ENCODE measurements at regions not wholly inside any gene's neighbourhood (a gene's known extent, or its start where the extent isn't known, plus 50 kb on each side); places are given as distances from the start of the nearest gene placed in this dataset.

GRCh38 chr15:48052946-48053345 is 67.8 kb upstream of the SLC24A5 start:
- Histone ChIP-seq H3K4me2 (no peak overlapping the region), H3K4me3 (no peak overlapping the region), H3F3A (ENCODE audit: low read depth) (no peaks in the 10 kb centered on the region), H3K36me3 (no peaks in the 10 kb centered on the region), H4K20me1 (ENCODE audit: low read depth) (no peaks in the 10 kb centered on the region), H3K9me3 (ENCODE audit: low read depth) (no peaks in the 10 kb centered on the region), H3K27ac (no peak overlapping the region), H3K79me2 (ENCODE audit: low read depth) (no peaks in the 10 kb centered on the region), H3K27me3 (no peaks in the 10 kb centered on the region), H3K9ac (no peak overlapping the region), H3K4me1 (peaks cover 2% of the 10 kb centered on the region), H2AFZ (replicated peaks) (no peak overlapping the region)
- Mint-ChIP-seq H3K9me3 (peaks cover 36% of the 10 kb centered on the region), H3K27ac (no peak overlapping the region), H3K4me3 (no peak overlapping the region), H3K27me3 (ENCODE audit: insufficient read depth, low read depth) (peaks cover 2% of the 10 kb centered on the region), H3K4me1 (peaks cover 3% of the 10 kb centered on the region), H3K36me3 (peaks cover 8% of the 10 kb centered on the region)
- no peak for TF ChIP-seq EZH2phosphoT487 (IDR thresholded peaks at IDR 0.05)
- no peak for TF ChIP-seq CTCF (IDR thresholded peaks at IDR 0.05)
- TF ChIP-seq EZH2 (IDR thresholded peaks at IDR 0.05), result no peak
- DNase-seq (ENCODE audit: low spot score), result no peak

- Histone ChIP-seq H3K36me3 (no peaks in the 10 kb centered on the region), H3K27ac (no peak overlapping the region), H3K27me3 (no peaks in the 10 kb centered on the region), H3K9me3 (ENCODE audit: low read depth) (no peaks in the 10 kb centered on the region), H3K79me2 (ENCODE audit: low read depth) (no peaks in the 10 kb centered on the region), H2AFZ (replicated peaks) (no peak overlapping the region), H3K9ac (no peak overlapping the region), H3K4me3 (no peak overlapping the region), H3F3A (ENCODE audit: low read depth) (no peaks in the 10 kb centered on the region), H3K4me2 (no peak overlapping the region), H3K4me1 (no peaks in the 10 kb centered on the region), H4K20me1 (ENCODE audit: low read depth) (no peaks in the 10 kb centered on the region)
- peaks cover 8% of the 10 kb centered on the region for H3K36me3 Mint-ChIP-seq
- peaks cover 24% of the 10 kb centered on the region for H3K9me3 Mint-ChIP-seq
- H3K27ac Mint-ChIP-seq, result no peak overlapping the region
- peaks cover 2% of the 10 kb centered on the region for H3K27me3 Mint-ChIP-seq (ENCODE audit: insufficient read depth, low read depth)
- peaks cover 28% of the 10 kb centered on the region for H3K4me1 Mint-ChIP-seq
- H3K4me3 Mint-ChIP-seq, result no peak overlapping the region
- DNase-seq (ENCODE audit: low spot score), result no peak
- TF ChIP-seq CTCF (IDR thresholded peaks at IDR 0.05), result no peak
- TF ChIP-seq EZH2 (IDR thresholded peaks at IDR 0.05), result no peak
- TF ChIP-seq EZH2phosphoT487 (IDR thresholded peaks at IDR 0.05), result no peak
These were observed 62.4 kb upstream of the SLC24A5 start for GRCh38 chr15:48058371-48058770.

GRCh38 chr15:48059791-48060190 is 61.0 kb upstream of the SLC24A5 start:
- Histone ChIP-seq H3F3A (ENCODE audit: low read depth) (no peaks in the 10 kb centered on the region), H3K4me2 (no peak overlapping the region), H4K20me1 (ENCODE audit: low read depth) (no peaks in the 10 kb centered on the region), H3K4me3 (no peak overlapping the region), H2AFZ (replicated peaks) (no peak overlapping the region), H3K9me3 (ENCODE audit: low read depth) (no peaks in the 10 kb centered on the region), H3K79me2 (ENCODE audit: low read depth) (no peaks in the 10 kb centered on the region), H3K27ac (no peak overlapping the region), H3K27me3 (no peaks in the 10 kb centered on the region), H3K36me3 (no peaks in the 10 kb centered on the region), H3K4me1 (peaks cover 11% of the 10 kb centered on the region), H3K9ac (no peak overlapping the region)
- Mint-ChIP-seq H3K36me3 (peaks cover 3% of the 10 kb centered on the region), H3K4me3 (no peak overlapping the region), H3K9me3 (peaks cover 10% of the 10 kb centered on the region), H3K4me1 (peaks cover 30% of the 10 kb centered on the region), H3K27ac (peak overlapping the region; percentile 64), H3K27me3 (ENCODE audit: insufficient read depth, low read depth) (peaks cover 2% of the 10 kb centered on the region)
- no peak for DNase-seq (ENCODE audit: low spot score)
- no peak for TF ChIP-seq CTCF (IDR thresholded peaks at IDR 0.05)
- no peak for TF ChIP-seq EZH2 (IDR thresholded peaks at IDR 0.05)
- TF ChIP-seq EZH2phosphoT487 (IDR thresholded peaks at IDR 0.05), result no peak
